Central memory CD4-positive, alpha-beta T cell (primary cell): ENCODE measurements at regions not wholly inside any gene's neighbourhood (a gene's known extent, or its start where the extent isn't known, plus 50 kb on each side); places are given as distances from the start of the nearest gene placed in this dataset.
"Not testable (repeated sequence)": the region's sequence is repeated elsewhere in the genome, so short reads cannot be mapped to it uniquely, and the experiment has no call there.

Source experiments
- DNase-seq: peaks from one replicate; pipeline ENCODE4 v3.0.0; 2022

DNA sequence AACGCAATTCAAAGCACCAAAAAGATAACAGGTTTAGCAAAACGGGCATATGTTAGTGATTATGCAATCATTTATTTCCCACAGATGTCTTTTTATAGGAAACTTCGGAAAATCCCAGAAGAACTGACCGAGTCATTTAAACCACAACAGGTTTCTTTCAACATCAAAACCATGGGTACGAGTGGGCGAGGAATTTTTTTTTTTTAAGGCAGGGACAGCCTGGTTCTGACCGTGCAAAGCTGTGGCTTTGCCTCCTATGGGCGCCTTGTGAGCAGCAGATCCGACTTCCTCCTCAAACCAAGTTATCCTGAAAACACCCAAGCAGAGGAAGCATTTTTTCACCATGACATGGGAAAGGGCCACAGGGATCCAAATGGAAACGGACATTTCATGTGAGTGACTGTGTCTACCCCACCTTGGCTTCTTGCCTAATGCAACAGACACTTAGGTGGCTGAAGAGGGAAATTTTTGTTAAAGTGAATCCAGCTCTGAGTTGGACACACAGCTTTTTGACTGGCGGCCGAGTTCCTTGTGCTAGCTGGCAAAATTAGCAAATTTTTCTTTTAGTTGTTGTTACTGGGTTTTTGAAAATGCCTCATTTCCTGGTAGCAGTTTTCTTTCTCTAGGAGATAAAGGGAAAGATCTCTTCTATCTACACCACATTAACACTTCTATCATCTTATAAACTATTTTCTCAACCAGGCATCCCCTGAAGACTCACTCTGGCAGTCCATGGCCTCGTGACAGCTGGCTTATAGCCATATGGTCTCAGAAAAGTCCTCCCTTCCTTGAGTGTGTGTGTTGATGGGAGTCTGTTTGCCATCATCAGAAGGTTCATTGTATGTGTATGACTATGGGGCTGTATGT lies 487.4 kb upstream of the ZEB2 start:
- no peak for DNase-seq

DNA sequence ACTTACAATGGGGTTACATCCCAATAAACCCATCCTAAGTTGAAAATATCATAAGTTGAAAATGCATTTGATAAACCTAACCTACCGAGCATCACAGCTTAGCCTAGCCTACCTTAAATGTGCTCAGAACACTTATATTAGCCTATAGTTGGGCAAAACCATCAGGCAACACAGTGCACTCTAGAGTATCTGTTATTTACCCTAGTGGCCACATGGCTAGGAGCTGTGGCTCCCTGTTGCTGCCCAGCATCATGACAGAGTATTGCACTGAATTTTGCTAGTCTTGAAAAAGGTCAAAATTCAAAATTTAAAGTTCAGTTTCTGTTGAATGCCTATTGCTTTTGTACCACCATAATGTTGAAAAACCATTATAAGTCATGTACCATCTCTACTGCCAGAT lies 482.7 kb upstream of the ZEB2 start:
- no peak for DNase-seq

- no peak for DNase-seq
These were observed 480.5 kb upstream of the ZEB2 start for GRCh38 chr2:145000376-145000775.

DNA sequence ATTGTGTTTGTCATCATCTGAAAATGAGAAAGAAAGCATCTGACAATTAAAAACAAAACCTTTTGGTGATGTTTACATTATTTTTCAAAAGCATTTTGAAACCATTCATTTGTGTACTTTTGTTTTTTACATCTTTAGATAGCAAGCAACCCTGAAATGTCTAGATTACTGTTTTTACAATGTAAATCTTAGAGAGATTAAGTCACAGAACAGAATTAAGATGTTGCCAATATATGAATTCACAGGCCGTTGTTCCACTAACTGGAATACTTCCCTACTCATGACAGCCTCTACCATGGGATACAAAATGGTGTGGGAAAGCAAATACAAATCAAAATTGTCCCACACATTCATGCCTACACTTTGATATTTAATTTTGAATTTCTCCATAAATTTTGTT lies 480.0 kb upstream of the ZEB2 start:
- DNase-seq, result no peak

GRCh38 chr2:144999071-144999875 lies 479.4 kb upstream of the ZEB2 start:
- no peak for DNase-seq

DNA sequence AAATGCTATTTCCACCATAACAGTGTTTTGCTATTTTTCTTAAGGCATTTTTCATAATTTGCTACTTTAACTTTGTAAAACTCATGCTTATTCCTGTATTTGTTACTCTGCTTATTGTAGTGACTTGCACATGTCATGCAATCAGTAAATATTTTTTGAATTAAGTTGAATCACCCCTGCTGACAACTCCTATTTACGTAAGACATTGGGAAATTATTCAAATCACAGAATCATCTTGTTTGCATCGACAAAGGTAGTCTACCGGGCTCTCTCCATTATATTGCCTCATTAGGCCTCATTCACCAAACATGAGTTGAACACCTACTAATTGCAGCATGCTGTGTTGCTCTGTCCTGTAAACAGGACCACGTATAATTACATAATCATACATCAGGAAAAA lies 478.5 kb upstream of the ZEB2 start:
- no peak for DNase-seq

DNA sequence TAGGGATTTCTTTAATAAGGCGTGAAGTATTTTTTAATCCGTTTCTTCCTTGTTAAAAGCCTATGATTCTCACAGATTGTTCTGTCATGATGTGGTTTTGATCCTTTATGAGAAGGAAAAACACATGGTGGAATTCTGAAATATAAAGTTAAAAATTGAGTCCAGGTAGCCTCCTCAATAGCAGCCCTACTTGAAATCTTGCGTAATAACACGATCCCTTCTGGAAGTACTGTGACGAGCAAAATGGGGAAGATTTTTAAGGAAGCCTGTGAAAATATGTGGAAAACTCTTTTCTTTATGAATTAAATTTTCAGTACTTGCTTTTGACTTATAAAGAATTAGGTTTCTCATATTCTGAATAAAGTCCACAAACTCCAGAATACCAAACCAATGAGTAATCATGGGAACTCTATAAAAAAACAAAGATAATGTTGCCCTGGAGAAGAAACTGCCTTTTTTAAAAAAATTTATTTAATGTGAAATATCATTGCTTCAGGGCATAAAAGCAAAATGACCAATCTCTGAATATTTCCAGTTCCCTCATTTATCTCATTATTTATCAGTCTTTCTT lies 476.4 kb upstream of the ZEB2 start:
- no peak for DNase-seq

DNA sequence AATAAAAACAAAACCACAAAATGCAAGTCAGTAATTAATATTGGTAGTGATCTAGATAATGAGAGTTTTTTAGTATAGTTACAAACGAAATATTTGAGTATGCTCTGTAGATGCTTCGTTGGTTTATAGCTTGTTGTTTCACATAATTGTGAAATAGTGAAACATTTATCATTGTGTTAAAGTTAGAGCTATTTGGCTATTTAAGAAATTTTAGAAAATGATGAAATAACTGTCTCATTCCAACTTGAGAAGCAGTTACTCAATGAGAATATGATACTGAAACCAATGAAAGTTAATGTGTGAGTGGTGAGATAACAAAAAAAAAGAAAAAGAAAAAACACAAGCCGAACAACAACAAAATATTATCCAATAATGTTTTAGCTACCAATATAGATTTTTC lies 475.6 kb upstream of the ZEB2 start:
- no peak for DNase-seq

GRCh38 chr2:144990661-144991060 lies 470.7 kb upstream of the ZEB2 start:
- DNase-seq, result no peak

GRCh38 chr2:144989579-144990270 lies 469.8 kb upstream of the ZEB2 start:
- no peak for DNase-seq

GRCh38 chr2:144988591-144988990 lies 468.7 kb upstream of the ZEB2 start:
- no peak for DNase-seq

DNA sequence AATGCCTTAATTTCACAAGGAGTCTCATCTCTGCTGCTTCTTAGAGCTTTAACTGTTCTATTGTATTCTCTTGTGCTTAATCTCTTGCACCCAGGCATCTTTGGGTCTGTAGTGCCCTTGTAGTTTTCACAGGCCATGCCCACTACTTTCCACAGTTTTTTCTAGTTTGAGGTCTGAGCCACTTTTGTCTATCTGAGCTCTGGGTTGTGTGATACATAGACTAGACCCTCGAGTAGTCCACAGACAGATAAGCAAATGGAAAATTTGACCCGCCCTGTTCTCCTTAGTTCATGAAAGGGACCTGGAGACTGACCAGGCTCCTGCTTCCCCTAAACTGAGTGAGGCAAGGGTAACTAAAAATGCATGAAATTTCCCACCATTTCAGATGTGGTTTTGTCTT lies 466.8 kb upstream of the ZEB2 start:
- DNase-seq, result no peak

DNA sequence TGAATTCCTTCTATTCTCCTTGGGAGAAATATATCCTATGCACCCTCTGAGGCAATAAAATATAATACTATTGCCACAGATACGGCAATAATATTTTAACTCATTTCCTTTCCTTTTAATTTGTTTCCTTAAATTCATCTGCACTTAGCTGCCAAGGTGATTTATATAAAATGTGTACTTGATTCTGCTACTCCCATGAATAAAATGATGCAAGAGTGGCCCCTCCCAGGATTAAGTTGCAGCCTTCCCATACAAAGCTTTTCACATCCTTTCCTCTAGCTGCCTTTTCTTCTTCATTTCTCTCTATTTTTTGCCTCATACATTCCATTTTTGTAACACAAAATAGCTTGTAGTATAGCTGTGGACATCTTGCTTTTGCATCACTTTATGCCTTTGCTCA lies 464.1 kb upstream of the ZEB2 start:
- no peak for DNase-seq

- DNase-seq, result no peak
These were observed 463.2 kb upstream of the ZEB2 start for GRCh38 chr2:144983107-144983506.

DNA sequence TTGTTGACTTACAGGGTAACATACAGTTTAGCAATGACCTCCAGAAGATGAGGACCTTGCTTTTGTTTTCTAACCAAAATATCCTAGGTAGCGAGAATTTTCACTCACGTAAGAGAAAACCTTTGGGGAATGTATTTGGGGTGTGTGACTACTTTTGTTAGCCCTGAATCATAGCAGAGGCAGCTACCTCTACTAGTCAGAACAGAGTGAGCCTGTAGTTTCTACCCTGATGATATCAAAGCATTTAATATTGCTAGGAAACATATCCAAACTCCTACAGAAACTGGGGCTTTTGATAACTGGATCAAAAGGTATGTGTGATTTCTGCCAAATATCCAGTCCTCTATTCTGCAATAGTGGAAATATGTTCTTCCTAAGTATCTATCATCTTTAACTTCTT lies 462.6 kb upstream of the ZEB2 start:
- no peak for DNase-seq

GRCh38 chr2:144975881-144976280 lies 456.0 kb upstream of the ZEB2 start:
- no peak for DNase-seq

DNA sequence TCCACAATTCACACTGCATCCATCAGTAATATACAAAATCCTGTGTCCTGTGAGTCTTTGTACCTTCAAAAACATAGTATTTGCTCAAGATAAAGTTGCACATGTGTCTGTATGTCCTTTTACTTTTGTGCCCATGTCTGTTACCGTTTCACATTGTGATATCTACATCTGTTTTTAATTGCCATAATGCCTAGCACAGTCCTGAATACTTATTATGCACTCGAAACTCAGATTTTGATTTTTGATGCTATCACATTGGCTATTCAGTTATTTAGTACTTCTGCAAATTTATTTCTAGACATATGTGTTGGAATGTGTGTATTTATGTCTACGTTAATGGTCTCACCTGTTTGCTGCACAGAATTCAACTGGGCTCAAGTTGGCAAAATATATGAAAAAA lies 452.8 kb upstream of the ZEB2 start:
- no peak for DNase-seq

DNA sequence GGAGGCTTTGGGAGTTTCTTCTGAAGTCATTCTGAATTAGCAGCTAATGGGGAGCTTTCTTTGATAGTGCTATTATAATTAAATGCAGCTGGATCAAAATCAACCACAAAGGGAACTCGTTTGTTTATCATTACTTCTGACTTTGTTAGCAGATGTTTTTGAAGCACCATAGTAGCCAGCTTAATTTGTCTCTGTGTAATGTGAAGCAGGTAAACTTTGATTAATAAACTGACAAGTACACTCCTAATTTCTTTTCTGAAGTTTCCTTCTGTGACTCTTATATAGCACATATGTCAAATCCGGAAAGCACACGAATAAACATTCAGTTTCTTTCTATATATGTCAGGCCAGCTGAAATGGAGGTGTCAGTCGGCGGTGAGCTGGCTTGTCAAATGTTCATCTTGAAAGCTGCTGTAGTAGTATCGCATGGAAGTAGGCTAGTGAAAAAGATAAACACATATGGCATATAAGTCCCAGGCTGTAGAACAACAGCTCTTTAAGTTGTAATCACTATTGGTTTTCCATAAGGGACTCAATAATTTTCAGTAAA lies 451.9 kb upstream of the ZEB2 start:
- DNase-seq, result no peak

- not testable (repeated sequence) for DNase-seq
These were observed 450.5 kb upstream of the ZEB2 start for GRCh38 chr2:144970410-144970809.

DNA sequence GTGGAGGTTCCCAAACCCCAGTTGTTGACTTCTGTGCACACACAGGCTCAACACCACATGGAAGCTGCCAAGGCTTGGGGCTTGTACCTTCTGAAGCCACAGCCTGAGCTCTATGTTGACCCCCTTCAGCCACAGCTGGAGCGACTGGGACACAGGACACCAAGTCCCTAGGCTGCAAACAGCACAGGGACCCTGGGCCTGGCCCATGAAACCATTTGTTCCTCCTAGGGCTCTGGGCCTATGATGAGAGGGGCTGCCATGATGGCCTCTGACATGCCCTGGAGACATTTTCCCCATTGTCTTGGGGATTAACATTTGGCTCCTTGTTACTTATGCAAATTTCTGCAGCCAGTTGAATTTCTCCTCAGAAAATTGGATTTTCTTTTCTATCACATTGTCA lies 449.6 kb upstream of the ZEB2 start:
- DNase-seq, result not testable (repeated sequence)

GRCh38 chr2:144967961-144968360 lies 448.0 kb upstream of the ZEB2 start:
- no peak for DNase-seq

DNA sequence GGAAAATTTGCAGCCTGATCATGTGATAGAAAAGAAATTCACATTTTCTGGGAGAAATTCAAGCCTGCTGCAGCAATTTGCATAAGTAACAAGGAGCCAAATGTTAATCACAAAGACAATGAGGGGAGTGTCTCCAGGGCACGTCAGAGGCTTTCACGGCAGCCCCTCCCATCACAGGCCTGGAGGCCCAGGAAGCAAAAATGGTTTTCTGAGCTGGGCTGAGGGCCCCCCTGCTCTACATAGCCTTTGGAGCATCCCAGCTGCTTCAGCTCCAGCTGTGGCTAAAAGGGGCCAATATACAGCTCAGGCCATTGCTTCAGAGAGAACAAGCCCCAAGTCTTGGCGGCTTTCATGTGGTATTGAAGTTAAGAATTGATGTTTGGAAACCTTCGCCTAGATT lies 445.3 kb upstream of the ZEB2 start:
- DNase-seq, result no peak

GRCh38 chr2:144963031-144963430 lies 443.1 kb upstream of the ZEB2 start:
- no peak for DNase-seq
